HG03103 (cell line): ENCODE measurements at regions not wholly inside any gene's neighbourhood (a gene's known extent, or its start where the extent isn't known, plus 50 kb on each side); places are given as distances from the start of the nearest gene placed in this dataset.

ENCODE experiments used
- ATAC-seq: cut with Tn5 transposase; IDR thresholded peaks from one replicate; pipeline ENCODE4 v1.9.1; 2021; ENCODE audit warnings: low read depth; ENCODE audit not compliant: unreplicated experiment

DNA sequence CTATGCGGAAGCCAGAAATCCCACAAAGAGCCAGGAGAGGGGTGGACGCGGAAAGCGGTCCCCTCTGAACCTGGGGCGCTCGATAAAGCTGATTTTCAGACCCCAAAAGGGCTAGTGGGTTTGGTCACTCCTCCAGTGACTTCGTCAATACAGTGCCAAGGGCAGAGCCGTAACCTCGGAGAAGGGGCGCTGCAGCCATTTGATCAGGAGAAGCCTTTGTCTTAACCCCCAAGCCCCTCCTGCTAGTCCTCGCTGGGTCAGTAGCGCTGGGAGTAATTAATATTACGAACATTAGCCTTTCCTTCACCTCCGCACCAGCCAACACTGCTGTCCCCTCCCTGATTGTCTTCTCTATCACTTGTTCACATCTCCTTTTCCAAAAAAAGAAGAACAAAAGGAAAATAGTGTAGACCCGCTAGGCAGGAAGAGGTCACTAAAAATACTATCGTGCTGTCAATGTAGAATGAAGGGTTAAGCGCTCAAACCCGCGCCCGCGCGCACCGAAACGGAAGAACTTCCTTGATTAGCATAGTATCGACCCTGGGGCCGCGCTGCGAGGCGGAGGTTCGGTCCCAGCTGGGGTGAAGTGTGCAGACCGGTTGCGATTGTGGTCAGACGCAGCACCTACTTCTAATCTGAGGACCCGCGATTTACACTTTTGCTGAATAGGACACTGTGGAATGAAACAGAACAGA, 63.2 kb upstream of the MAPRE2 start:
- ATAC-seq, result no peak

DNA sequence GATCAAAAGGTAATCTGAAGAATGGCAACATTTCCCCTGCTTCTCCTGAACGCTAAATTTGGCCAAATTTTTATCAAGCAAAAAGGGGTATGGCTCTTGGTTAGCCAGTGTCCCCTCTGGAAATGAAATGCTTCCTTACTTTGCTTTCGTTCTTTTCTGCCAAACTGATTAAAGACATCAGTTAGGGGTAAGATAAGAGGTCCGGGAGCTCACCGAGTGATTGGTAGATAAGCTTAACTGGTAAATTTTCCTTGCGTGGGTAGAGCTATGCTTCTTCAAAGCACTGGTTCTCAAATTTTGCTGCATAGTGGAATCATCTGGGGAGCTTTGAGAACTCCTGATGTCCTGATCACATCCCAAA, 62.7 kb upstream of the MAPRE2 start:
- no peak for ATAC-seq

DNA sequence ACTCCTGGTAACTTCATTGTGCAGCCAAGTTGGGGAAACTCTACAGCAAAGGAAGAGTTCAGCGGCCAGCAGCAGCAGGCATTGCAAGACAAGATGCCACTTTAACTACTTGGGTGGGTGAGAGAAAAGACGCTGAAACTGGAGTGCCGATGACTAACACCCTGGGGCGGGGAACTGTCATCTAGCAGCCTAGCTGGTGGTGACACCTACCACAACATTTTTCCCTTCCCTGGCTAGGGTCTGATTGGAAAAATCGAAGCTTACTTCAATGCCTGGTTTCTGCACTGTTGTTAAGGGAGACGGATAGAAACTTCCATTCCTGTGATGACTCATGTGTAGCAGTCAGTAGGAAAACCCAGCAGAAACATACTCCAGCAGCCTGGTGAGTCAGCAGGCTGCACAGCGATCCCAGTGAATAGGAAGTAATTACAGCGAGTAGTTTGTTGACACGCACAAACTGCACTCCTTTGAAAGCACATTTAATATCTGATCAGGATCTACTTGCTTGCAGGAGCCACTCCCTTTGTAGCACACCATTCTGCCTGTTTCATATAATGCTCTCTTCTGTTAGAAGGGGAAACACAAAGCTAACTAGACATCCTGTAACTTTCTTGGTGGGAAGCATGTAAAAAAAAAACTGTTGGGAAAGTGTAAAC, 62.1 kb upstream of the MAPRE2 start:
- no peak for ATAC-seq

GRCh38 chr18:34981487-34981886, 59.7 kb upstream of the MAPRE2 start:
- ATAC-seq, result no peak

DNA sequence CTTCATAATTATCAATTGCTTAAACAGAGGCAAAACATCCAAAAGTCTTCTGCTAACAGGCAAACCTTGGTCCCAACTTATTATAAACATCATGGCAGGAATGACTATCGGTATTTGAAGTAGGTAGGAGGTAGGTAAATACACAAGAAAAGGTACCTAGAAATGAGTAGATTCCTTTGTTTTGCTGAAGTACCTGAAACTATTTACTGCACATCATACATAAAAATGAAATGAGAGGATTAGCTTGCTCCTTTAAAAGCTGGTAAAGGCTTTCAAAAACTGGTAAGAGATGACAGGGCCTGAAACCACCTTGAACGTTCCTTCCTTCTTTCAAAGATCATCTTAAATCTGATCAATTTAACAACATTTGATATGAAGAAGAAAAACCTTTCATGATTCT, 55.2 kb upstream of the MAPRE2 start:
- no peak for ATAC-seq

DNA sequence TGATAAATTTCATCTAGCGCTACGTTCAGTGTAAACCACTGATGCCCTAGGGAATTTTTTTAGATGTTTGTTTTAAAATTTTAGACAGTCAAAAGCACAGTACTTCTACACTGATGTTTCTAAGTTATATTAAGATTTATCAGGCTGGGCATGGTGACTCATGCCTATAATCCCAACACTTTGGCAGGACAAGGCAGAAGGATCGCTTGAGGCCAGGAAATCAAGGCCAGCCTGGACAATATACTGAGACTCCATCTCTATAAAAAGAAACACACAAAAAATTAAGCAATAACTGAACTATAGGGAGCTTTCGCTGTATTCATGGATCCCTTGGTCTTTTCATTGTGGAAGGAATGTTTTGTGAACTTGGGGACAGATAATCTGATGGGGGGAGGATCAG, 50.6 kb upstream of the MAPRE2 start:
- no peak for ATAC-seq

DNA sequence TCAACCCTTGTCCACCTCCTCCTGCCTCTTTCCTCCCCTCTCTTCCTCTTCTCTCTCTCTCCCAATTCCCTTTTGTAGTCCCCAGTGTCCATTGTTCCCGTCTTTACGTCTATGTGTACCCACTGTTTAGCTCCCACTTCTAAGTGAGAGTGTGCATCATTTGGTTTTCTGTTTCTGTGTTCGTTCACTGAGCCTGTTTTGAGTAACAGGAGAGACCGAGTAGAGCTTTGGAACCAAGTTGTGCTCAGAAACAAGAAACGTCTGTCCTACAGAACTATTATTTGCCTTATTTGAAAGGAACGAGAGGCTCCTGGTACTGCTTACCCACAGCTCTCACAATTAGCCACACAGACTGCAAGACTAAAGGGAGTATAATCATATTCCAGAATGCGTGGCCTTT, 50.1 kb upstream of the MAPRE2 start:
- no peak for ATAC-seq
